Kidney epithelial cell (primary cell): ENCODE measurements at regions not wholly inside any gene's neighbourhood (a gene's known extent, or its start where the extent isn't known, plus 50 kb on each side); places are given as distances from the start of the nearest gene placed in this dataset.

ENCODE experiments used
- DNase-seq: peaks from one replicate; pipeline ENCODE4 v3.0.0-alpha.2; 2010; ENCODE audit warnings: low read depth
- H3K27me3 ChIP-seq: 2 replicates; pipeline ENCODE4 v1.6.0; 2011; ENCODE audit warnings: low read length; ENCODE audit not compliant: control insufficient read depth, insufficient read depth
- H3K36me3 ChIP-seq: 2 replicates; pipeline ENCODE4 v1.5.1; 2011; ENCODE audit warnings: low read length; ENCODE audit not compliant: control insufficient read depth, insufficient read depth
- H3K4me3 ChIP-seq: 2 replicates; pipeline ENCODE4 v1.5.1; 2011; ENCODE audit warnings: low read depth, mild to moderate bottlenecking, control low read depth, low read length
- CTCF ChIP-seq: IDR thresholded peaks from 2 replicates; pipeline ENCODE4 v1.5.1; 2011; ENCODE audit warnings: mild to moderate bottlenecking, moderate library complexity, low read length, control low read depth, inconsistent platforms; ENCODE audit not compliant: insufficient read depth, poor library complexity, severe bottlenecking

DNA sequence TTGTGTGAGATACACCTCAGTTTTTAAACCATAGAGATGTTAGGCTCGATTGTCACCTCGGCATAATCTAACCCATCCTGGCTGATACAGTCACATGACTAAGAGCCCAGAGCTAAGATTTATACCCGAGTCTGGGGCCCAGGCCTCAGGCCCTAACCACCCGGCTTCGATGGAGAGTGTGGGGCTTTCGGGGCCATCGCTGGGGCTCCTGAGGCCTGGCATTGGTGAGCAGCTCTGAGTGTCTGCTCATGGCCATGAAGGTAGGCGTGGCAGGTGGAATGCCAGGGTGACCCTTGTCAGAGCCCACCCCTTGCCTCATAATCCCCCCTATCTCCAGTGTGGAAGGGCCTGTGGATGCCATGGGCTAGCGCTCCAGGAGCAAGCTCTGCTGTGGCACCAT lies 164.3 kb downstream of the BMP7 start:
- H3K36me3 ChIP-seq: no peaks in the 10 kb centered on the region
- no peak overlapping the region for H3K4me3 ChIP-seq
- no peak for TF ChIP-seq CTCF
- DNase-seq: no peak
- H3K27me3 ChIP-seq: peaks cover 2% of the 10 kb centered on the region

DNA sequence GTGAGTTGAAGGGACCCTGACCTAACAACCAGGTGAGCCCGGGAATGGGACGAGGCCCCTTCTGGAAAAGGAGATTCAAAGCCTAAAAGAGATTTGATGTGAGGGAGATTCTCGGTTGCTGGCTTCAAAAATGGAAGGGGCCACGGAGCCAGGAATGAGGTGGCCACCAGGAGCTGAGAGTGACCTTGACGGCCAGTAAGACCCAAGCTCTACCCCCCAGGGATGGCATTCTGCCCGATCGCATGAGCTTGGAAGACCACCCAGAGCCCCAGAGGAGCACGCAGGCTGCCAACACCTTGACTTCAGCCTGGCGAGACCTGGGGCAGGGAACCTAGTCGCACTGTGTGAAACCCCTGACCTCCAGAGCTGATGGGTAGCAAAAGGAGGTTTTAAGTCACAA lies 163.9 kb downstream of the BMP7 start:
- no peaks in the 10 kb centered on the region for H3K36me3 ChIP-seq
- DNase-seq: no peak
- no peak overlapping the region for H3K4me3 ChIP-seq
- H3K27me3 ChIP-seq: peaks cover 2% of the 10 kb centered on the region
- TF ChIP-seq CTCF: no peak

DNA sequence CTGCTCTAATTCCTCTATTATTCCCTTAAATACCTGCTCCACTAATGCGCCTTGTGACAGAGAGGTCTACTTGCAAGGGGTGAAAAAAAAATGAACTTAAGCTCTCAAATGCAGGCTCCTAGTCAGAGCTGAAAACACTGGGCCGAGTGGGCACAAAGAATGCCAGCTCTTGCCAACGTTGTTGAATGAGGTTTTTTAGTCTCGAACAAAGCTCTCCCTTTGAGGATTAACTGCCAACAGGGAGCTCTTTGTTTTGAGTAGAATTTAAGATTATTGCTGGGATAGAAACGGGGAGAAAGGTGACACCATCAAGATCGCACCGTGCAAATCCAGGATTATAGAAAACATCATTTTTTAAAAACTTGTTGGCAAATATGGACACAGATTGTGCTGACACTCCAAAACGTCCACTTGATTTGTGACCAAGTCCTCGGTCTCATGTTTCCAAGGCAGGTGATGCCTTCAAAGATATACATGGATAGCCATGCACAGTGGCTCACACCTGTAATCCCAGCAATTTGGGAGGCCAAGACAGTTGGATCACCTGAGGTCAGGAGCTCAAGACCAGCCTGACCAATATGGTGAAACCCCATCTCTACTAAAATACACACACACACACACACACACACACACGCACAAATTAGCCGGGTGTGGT lies 163.2 kb downstream of the BMP7 start:
- H3K4me3 ChIP-seq: no peak overlapping the region
- H3K27me3 ChIP-seq: peaks cover 2% of the 10 kb centered on the region
- no peaks in the 10 kb centered on the region for H3K36me3 ChIP-seq
- DNase-seq: no peak
- no peak for TF ChIP-seq CTCF

- DNase-seq: no peak
- TF ChIP-seq CTCF: no peak
- H3K27me3 ChIP-seq: peaks cover 5% of the 10 kb centered on the region
- no peak overlapping the region for H3K4me3 ChIP-seq
- H3K36me3 ChIP-seq: no peaks in the 10 kb centered on the region
Measured at GRCh38 chr20:57104113-57104512, 162.3 kb downstream of the BMP7 start.

DNA sequence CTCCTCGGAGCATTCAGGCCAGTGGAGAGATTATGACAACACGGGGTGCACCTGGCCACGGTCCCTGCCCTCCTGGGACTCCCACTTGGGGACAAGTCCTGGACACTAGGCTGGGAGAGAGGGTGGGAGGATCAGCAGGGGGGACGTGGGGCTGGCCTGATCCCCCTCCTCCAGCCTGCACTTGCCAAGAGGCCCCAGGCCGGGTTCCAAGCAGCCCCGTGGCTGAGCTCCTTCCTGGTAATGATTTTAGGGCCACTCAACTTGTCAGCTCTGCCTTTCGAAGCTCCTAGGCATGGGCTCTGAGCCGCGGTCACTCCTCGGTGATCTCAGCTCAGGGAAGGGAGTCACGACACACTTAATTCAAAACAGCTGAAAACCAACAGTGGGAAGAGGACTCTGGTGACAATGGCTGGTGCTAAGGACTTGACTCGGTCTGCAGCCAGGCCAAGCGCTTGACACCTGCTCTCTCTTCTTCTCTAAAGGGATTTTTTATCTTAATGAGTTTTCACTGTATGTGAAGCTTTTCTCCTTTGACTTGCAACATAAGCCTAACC lies 161.7 kb downstream of the BMP7 start:
- Histone ChIP-seq H3K27me3 (peaks cover 2% of the 10 kb centered on the region), H3K4me3 (no peak overlapping the region), H3K36me3 (no peaks in the 10 kb centered on the region)
- DNase-seq: no peak
- TF ChIP-seq CTCF: no peak

GRCh38 chr20:57106030-57106682 lies 160.3 kb downstream of the BMP7 start:
- no peak for DNase-seq
- H3K36me3 ChIP-seq: no peaks in the 10 kb centered on the region
- no peak for TF ChIP-seq CTCF

More at GRCh38 chr20:57106030-57106682, 160.3 kb downstream of the BMP7 start:
- no peak overlapping the region for H3K4me3 ChIP-seq
- peaks cover 2% of the 10 kb centered on the region for H3K27me3 ChIP-seq
